Gastroesophageal sphincter (tissue), 4 donors: ENCODE measurements at regions not wholly inside any gene's neighbourhood (a gene's known extent, or its start where the extent isn't known, plus 50 kb on each side); places are given as distances from the start of the nearest gene placed in this dataset.

Experiments
- ATAC-seq: fragments of 150-250 bp; one replicate; pipeline ENCODE4 v1.9.1; 2016; ENCODE audit warnings: mild to moderate bottlenecking, moderate library complexity
- H3K27ac ChIP-seq, 4 donors: fragments of 200-600 bp; sonication (generic) in 3 of 4; 1 replicate in 3 of 4; 2 replicates in 1 of 4; pipeline ENCODE4 v1.5.1; 2016 to 2019
- H3K27me3 ChIP-seq: fragments of 200-600 bp; sonication (generic); one replicate; pipeline ENCODE4 v1.5.1; 2019
- H3K36me3 ChIP-seq, 2 donors: fragments of 200-600 bp; sonication (generic); one replicate each; pipeline ENCODE4 v1.5.1; 2019; ENCODE audit warnings: control low read depth in 1 of 2
- H3K4me1 ChIP-seq, 3 donors: fragments of 200-600 bp; sonication (generic); 1 replicate in 2 of 3; 2 replicates in 1 of 3; pipeline ENCODE4 v1.5.1; 2016 to 2019; ENCODE audit warnings: control low read depth in 2 of 3
- H3K4me3 ChIP-seq, 2 donors: fragments of 200-600 bp; sonication (generic); one replicate each; pipeline ENCODE4 v1.5.1; 2019; ENCODE audit warnings: mild to moderate bottlenecking in 1 of 2, moderate library complexity in 1 of 2
- H3K9me3 ChIP-seq, 3 donors: fragments of 200-600 bp; sonication (generic); one replicate each; pipeline ENCODE4 v1.5.1; 2017 to 2019; ENCODE audit warnings: control low read depth in 2 of 3
- EP300 ChIP-seq: sonication (generic); formaldehyde crosslinking; IDR thresholded peaks from one replicate; pipeline ENCODE4 v1.6.1; 2017; ENCODE audit warnings: antibody characterized with exemption, mild to moderate bottlenecking
- POLR2A ChIP-seq, 2 donors: fragments of 450-650 bp; IDR thresholded peaks; one replicate each; pipeline ENCODE4 v1.6.1; 2017; ENCODE audit warnings: antibody characterized with exemption in 2 of 2, mild to moderate bottlenecking in 2 of 2, moderate library complexity in 1 of 2
- POLR2AphosphoS5 ChIP-seq: sonication (generic); formaldehyde crosslinking; IDR thresholded peaks from one replicate; pipeline ENCODE4 v1.6.1; 2017; ENCODE audit warnings: antibody characterized with exemption
- WGBS, 2 donors: methylation state at CpG; one replicate each; pipeline ENCODE4 v1.1.5; 2018; ENCODE audit warnings: low coverage in 1 of 2; 5-methylcytosine and 5-hydroxymethylcytosine counted together
- TF ChIP-seq, protein P1 (sequence below), 4 experiments: fragments of 200-600 bp in 2 of 4; fragments of 450-650 bp in 2 of 4; sonication (generic) in 1 of 4; IDR thresholded peaks; one replicate each; pipeline ENCODE4 v1.5.1; 2017 to 2019; ENCODE audit warnings: antibody characterized with exemption in 4 of 4, mild to moderate bottlenecking in 2 of 4, moderate library complexity in 2 of 4

DNA sequence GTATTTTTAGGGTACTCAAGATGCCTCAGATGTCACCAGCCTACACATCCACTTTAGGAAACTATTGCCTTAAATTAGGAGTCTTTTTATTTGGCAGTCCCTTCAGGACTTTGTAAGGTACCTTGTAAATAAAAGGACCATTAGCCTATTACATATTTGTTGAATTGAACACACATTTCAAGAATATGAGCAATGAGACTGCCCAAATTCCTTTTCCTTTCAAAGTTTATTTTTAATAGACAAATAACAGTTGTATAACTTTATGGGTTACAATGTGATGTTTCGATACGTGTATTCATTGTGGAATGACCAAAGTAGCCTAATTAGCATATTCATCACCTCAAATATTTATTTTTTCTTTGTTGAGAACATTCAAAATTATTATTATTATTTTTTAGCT, 176.7 kb upstream of the PDZRN3 start:
- Histone ChIP-seq H3K9me3 (peaks cover 0 to 4% (median 0%) of the 10 kb centered on the region in 3 donors), H3K4me1 (peaks cover 0 to 18% (median 0%) of the 10 kb centered on the region in 3 donors), H3K27ac (no peak overlapping the region), H3K27me3 (no peaks in the 10 kb centered on the region), H3K36me3 (no peaks in the 10 kb centered on the region), H3K4me3 (no peak overlapping the region)
- TF ChIP-seq, protein P1, sequence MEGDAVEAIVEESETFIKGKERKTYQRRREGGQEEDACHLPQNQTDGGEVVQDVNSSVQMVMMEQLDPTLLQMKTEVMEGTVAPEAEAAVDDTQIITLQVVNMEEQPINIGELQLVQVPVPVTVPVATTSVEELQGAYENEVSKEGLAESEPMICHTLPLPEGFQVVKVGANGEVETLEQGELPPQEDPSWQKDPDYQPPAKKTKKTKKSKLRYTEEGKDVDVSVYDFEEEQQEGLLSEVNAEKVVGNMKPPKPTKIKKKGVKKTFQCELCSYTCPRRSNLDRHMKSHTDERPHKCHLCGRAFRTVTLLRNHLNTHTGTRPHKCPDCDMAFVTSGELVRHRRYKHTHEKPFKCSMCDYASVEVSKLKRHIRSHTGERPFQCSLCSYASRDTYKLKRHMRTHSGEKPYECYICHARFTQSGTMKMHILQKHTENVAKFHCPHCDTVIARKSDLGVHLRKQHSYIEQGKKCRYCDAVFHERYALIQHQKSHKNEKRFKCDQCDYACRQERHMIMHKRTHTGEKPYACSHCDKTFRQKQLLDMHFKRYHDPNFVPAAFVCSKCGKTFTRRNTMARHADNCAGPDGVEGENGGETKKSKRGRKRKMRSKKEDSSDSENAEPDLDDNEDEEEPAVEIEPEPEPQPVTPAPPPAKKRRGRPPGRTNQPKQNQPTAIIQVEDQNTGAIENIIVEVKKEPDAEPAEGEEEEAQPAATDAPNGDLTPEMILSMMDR (IDR thresholded peaks at IDR 0.05) = no peak
- TF ChIP-seq POLR2AphosphoS5 (no peak), EP300 (no peak), POLR2A (IDR thresholded peaks at IDR 0.05) (no peak)
- no peak for ATAC-seq
- 58 to 79% methylated on average over 2 of the region's 2 CpGs for WGBS, 2 donors

DNA sequence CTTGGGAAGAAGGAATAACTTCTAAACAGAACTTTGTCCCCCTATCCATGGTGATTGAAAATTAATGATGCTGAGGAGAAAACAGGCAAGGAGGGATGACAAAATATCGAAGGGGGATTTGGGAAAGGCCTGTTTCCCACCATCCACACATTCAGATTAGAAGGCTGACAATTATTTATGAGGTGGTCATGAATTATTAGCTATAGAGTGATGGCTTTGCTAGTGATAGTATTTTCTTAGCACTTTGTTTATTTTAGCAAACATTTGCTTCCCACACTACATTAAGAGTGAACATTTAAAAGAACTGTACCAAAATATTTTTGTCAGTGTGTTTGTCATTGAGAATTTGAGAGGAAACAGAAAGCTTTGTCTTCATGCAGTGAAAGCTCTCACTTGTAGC, 172.6 kb upstream of the PDZRN3 start:
- Histone ChIP-seq H3K9me3 (peaks cover 0 to 4% (median 0%) of the 10 kb centered on the region in 3 donors), H3K36me3 (no peaks in the 10 kb centered on the region), H3K27me3 (no peaks in the 10 kb centered on the region), H3K4me3 (no peak overlapping the region), H3K27ac (no peak overlapping the region), H3K4me1 (peaks cover 0 to 10% (median 0%) of the 10 kb centered on the region in 3 donors)
- TF ChIP-seq POLR2AphosphoS5 (no peak), POLR2A (IDR thresholded peaks at IDR 0.05) (no peak), EP300 (no peak)
- TF ChIP-seq, protein P1 (IDR thresholded peaks at IDR 0.05) = no peak
- no peak for ATAC-seq
- 27 to 45% methylated on average over 1 of the region's 1 CpG for WGBS, 2 donors

DNA sequence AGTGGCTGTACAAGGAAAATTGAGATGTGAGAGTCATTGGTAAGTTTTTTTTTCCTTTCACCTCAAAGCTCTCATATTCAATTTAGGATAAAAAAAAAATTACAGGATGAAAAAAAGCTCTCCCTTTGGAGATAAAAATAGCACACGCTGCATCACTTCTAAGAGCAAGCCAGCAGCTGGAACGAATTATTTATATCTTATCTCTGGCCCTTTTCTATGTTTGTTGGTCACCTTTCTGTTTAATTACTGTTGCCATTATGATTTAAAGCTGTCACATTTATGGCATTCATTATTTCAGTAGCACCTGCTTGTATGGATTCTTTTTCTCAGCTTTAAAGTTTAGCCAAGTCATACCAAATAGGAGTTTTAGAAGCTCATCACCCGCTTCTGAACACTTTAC, 171.6 kb upstream of the PDZRN3 start:
- Histone ChIP-seq H3K27me3 (no peaks in the 10 kb centered on the region), H3K9me3 (peaks cover 0 to 4% (median 0%) of the 10 kb centered on the region in 3 donors), H3K4me3 (no peak overlapping the region), H3K4me1 (peaks cover 0 to 10% (median 0%) of the 10 kb centered on the region in 3 donors), H3K36me3 (no peaks in the 10 kb centered on the region), H3K27ac (no peak overlapping the region)
- WGBS, 2 donors = 50 to 52% methylated on average over 3 of the region's 3 CpGs
- no peak for TF ChIP-seq POLR2AphosphoS5
- no peak for TF ChIP-seq EP300
- TF ChIP-seq, protein P1 (IDR thresholded peaks at IDR 0.05) = no peak
- TF ChIP-seq POLR2A (IDR thresholded peaks at IDR 0.05) = no peak
- ATAC-seq = no peak

DNA sequence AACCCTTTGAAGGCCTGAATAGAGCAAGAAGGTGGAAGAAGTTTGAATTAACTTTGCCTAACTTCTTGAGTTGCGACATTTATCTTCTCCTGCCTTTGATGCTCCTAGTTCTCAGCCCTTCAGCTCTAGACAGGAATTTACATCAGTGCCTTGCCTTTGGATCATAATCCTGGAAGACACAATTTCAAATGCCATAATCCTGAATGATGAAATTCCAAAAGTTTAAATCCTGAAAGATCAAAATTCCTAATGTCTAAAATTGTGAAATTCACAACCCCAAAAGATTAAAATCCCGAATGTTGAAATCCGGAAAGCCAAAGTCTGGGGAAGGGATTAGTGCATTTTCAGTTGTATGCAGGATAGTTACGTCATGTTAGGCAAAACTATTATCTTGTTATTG, 166.6 kb upstream of the PDZRN3 start:
- ATAC-seq = no peak
- no peak overlapping the region for H3K4me3 ChIP-seq
- WGBS, 2 donors = 93 to 97% methylated on average over 4 of the region's 4 CpGs

More for the DNA sequence above, 166.6 kb upstream of the PDZRN3 start:
- H3K9me3 ChIP-seq = no peaks in the 10 kb centered on the region
- H3K4me1 ChIP-seq = peaks cover 0 to 6% (median 0%) of the 10 kb centered on the region in 3 donors
- no peaks in the 10 kb centered on the region for H3K36me3 ChIP-seq
- no peak for TF ChIP-seq POLR2AphosphoS5
- TF ChIP-seq EP300 = no peak
- TF ChIP-seq POLR2A (IDR thresholded peaks at IDR 0.05) = no peak
- TF ChIP-seq, protein P1 (IDR thresholded peaks at IDR 0.05) = no peak
- no peak overlapping the region for H3K27ac ChIP-seq
- no peaks in the 10 kb centered on the region for H3K27me3 ChIP-seq
